DND-41 (cell line): ENCODE measurements at regions not wholly inside any gene's neighbourhood (a gene's known extent, or its start where the extent isn't known, plus 50 kb on each side); places are given as distances from the start of the nearest gene placed in this dataset.

Experiments used
- EZH2 ChIP-seq: IDR thresholded peaks from 3 replicates; pipeline ENCODE4 v1.6.1; 2012; ENCODE audit warnings: borderline replicate concordance, low read depth, mild to moderate bottlenecking, moderate library complexity, low read length, inconsistent platforms; ENCODE audit not compliant: severe bottlenecking
- TF ChIP-seq, protein P1 (sequence below): IDR thresholded peaks from 2 replicates; pipeline ENCODE4 v1.5.1; 2012; ENCODE audit warnings: borderline replicate concordance, low read length, moderate library complexity, mild to moderate bottlenecking; ENCODE audit not compliant: poor library complexity, severe bottlenecking; ENCODE audit errors: extremely low read depth

DNA sequence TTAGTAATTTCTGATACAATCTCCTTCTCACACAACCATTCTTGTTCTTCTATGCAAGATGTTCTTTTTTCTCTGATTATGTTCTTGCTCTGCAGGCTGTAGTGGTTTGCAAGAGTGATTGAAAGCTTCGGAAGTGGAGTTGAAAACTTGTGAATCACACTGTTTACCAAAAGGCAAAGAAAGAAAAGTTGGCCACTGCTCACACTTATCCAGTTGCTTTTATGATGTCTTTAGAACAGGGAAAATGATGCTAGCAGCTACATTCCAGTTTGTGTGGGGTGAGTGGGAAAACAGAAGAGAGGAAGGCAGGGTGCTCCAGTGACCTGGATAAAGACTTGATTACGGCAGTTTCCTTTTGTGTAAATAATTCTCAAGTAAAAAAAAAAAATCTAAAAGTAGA, 583.3 kb downstream of the TENT5A start:
- TF ChIP-seq EZH2, result no peak
- TF ChIP-seq, protein P1, sequence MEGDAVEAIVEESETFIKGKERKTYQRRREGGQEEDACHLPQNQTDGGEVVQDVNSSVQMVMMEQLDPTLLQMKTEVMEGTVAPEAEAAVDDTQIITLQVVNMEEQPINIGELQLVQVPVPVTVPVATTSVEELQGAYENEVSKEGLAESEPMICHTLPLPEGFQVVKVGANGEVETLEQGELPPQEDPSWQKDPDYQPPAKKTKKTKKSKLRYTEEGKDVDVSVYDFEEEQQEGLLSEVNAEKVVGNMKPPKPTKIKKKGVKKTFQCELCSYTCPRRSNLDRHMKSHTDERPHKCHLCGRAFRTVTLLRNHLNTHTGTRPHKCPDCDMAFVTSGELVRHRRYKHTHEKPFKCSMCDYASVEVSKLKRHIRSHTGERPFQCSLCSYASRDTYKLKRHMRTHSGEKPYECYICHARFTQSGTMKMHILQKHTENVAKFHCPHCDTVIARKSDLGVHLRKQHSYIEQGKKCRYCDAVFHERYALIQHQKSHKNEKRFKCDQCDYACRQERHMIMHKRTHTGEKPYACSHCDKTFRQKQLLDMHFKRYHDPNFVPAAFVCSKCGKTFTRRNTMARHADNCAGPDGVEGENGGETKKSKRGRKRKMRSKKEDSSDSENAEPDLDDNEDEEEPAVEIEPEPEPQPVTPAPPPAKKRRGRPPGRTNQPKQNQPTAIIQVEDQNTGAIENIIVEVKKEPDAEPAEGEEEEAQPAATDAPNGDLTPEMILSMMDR, result no peak
